Urothelium cell line (cell line): ENCODE measurements at regions not wholly inside any gene's neighbourhood (a gene's known extent, or its start where the extent isn't known, plus 50 kb on each side); places are given as distances from the start of the nearest gene placed in this dataset.
"Not testable (repeated sequence)": the region's sequence is repeated elsewhere in the genome, so short reads cannot be mapped to it uniquely, and the experiment has no call there.

Experiments
- DNase-seq: peaks from one replicate; pipeline ENCODE4 v3.0.0; 2011; ENCODE audit warnings: low spot score, mixed read lengths
- FAIRE-seq: peaks from 2 replicates; lab custom pipeline; 2011; peaks lifted over from hg19 to GRCh38; lab: Jason Lieb, UNC

DNA sequence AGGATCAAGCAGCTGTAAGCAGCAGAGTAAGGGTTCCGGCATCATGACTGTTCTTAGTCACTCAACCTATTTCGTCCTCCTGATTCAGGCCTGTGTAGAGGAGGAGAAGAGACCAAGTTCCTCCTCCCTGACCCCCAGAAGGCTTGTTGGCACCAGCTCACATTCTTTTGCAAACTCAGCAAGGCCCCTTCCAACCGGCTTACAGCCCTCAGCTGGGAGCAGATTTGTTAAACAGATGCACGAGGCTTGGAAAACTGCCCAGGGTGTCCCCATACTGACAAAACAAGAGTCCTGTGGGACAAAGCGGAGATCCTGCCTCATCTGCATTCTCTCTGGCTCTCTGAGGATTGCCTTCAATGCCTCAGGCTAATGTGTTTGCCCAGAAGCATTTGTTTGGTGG, 113.2 kb upstream of the SOX21 start:
- no peak for FAIRE-seq
- DNase-seq: no peak

DNA sequence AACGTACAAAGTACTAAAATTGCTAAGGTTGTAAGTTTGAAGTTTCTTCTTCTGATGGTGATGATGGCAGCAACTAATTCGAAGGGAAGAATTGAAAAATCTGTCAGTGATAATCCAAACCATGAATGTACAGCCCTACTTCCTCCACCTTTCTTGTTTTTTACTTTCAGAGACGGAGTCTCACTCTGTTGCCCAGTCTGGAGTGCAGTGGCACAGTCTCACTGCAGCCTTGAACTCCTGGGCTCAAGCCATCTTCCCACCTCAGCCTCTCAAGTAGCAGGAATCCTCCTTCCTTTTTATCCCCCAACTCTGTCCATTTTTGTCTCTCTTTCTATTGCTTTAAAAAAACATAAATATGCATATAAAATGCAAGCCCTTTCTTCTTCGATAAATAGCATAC, 112.3 kb upstream of the SOX21 start:
- FAIRE-seq (no peak), DNase-seq (no peak)

DNA sequence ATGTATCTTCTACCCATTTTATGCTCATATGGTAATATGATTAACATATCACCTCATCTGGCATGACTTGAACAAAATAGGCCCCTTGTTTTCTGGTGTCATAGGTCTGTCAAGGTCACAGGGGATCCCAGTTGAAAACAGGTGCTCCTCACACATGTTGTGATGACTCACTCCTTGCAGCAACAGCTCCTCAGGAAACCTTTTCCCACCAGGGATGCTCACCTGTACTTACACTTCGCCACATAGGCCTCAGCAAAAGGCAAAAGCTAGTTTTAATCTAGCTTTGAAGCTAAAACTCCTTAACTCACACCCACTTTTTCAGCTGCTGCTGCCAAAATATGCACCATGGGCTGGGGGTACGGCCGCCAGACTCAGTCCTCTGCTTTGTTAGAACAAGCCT, 110.0 kb upstream of the SOX21 start:
- no peak for DNase-seq
- no peak for FAIRE-seq

DNA sequence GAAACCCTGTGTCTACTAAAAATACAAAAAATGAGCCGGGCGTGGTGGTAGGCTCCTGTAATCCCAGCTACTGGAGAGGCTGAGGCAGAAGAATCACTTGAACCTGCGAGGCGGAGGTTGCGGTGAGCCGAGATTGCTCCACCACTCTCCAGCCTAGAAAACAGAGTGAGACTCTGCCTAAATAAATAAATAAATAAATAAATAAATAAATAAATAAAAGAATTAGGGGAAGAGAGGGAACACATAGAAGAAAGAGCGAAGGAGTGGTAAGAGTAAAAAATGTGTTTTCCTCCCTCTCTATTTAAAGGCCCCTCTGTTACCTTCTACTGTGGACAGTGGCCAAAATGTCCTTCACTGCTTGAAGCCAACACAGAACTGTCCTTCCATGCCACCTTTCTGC, 103.9 kb upstream of the SOX21 start:
- no peak for FAIRE-seq
- no peak for DNase-seq

DNA sequence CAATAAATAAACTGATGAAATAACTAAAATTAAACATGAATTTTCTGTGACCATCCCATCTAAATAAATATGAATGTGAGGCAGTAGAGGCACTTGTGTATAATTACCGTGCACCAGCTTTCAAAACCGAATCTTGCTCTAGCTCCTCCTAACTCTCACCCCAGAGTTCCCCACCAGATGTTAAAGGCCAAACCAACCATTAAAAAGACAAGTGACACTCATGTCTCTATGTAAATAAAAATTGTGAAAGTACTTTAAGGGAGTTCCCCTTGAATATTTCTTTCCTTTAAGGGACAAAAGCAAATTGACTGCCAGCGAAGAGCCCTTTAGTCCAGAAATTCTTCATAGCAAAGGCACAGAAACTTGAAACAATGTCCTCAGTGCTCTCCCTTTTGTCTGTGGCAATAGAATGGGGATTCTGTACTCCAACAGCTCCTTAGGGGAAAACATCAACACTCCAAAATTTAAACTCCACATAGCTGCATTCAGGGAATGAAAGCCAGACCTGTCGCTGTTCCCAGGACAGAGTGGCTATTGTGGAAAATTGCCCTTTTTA, 101.7 kb upstream of the SOX21 start:
- DNase-seq (no peak), FAIRE-seq (no peak)

DNA sequence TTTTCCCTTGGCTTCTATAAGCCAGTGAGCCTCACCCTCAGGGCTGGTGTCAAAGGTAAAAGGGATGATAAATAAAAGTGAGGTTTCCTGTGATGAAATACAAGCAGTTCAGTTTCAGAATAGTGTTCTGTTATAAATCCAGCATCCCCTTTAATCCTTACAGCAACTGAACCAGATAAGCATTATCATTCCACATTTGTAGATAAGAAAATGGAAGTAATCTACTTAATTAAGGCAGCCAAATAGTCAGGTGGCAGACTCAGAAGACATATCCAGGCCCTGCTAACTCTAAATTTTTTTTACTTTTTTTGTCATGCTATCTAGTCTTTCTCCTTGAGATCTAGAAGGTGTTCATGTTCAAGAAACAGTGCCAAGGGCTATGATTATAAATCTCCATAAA, 99.4 kb upstream of the SOX21 start:
- DNase-seq (no peak), FAIRE-seq (no peak)

DNA sequence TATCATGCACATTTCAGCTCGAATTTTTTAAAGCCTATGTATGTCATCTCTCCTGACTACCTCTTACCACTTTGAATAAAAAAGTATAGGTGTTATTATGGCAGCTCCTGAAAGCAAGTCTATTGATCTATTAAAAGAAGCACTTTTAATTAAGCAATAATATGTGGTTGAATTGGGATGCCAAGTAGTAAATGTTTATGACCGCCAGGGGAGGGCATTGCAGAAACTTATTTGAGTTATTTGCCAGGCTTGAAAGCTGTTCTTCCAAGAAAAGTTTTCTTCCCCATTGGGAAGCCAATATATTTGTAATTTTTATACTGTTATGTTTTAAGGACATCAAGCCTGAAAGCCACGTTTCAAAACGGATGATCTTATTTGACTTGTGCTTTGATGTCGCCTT, 88.1 kb upstream of the SOX21 start:
- FAIRE-seq (no peak), DNase-seq (no peak)

DNA sequence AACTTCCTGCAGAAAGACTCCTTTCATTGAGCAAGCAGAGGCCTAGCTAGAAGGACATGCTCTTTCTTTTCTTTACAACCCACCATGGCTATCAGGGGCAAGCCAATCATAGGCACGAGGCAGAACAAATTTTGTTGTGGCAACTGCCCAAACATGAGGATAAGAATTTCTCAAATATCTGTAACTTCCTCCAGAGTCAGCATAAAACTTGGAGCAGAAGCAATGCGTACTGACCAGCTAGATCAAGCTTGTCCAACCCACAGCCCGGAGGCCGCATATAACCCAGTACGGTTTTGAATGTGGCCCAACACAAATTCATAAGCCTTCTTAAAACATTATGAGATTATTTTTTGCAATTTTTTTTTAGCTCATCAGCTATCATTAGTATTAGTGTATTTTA, 87.0 kb upstream of the SOX21 start:
- no peak for DNase-seq
- no peak for FAIRE-seq

DNA sequence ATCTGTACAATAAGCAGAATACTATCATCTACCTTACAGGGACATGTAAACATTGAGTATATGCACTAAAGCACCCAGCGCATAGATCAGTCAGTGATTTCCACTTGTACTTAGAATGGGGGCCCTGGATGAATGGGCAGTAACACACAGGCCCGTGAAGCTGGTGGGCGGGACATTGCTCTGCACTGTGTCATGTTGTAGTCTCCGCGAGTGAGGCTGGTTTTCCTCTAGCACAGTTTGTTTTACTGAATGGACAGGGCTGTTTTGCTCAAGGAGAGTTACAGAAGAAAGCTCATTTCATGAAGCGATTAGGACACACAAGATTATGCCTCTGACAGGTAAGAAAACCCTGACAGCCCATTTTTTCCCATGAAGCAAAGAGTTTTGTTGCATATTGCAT, 86.4 kb upstream of the SOX21 start:
- no peak for FAIRE-seq
- DNase-seq: no peak

DNA sequence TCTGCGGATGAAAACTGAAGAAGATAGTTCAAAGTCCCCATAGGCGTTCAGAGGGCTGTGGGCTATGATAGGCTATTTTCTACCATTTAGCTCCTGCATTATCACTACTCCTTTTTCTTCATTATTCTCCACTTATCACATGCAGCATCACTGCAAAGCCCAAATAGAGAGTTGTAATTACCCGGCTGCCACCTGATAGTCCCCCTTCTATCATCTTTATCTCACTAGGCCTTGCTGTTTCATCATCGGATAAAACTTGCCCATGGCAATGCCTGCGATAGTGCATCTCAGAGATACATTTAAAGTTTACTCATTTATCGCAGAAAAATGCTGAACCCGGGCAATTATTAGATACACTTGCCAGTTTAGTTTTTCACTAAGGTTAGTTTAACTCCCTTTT, 82.9 kb upstream of the SOX21 start:
- FAIRE-seq (no peak), DNase-seq (no peak)

DNA sequence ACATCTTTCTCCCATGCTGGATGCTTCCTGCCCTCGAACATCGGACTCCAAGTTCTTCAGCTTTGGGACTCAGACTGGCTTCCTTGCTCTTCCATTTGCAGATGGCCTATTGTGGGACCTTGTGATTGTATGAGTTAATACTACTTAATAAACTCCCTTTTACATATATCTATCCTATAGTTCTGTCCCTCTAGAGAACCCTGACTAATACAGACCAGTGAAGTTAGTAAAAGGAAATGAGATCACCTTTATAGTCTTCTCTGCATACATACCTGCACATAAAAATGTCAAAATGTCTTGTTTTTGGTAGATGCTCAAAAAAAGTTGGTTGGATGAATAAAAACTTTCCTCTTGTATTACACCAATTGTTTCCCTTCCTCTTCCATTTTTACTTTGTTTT, 73.9 kb upstream of the SOX21 start:
- FAIRE-seq, DNase-seq: not testable (repeated sequence)

DNA sequence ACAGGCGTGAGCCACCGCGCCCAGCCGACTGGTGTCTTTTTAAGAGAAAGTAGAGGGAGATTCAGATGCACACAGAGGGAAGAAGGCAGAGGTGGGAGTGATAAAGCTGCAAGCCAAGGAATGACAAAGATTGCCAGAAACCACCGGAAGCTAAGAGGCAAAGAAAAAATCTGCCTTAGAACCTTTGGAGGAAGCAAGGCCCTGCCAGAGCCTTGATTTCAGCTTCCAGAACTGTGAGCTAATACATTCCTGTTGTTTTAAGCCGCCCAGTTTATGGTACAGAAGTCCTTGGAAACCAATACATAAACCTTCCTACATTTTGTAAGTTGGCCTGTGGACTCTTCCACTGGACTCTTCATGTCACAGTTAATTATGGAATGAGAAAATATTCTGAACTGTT, 71.7 kb upstream of the SOX21 start:
- FAIRE-seq (no peak), DNase-seq (no peak)

DNA sequence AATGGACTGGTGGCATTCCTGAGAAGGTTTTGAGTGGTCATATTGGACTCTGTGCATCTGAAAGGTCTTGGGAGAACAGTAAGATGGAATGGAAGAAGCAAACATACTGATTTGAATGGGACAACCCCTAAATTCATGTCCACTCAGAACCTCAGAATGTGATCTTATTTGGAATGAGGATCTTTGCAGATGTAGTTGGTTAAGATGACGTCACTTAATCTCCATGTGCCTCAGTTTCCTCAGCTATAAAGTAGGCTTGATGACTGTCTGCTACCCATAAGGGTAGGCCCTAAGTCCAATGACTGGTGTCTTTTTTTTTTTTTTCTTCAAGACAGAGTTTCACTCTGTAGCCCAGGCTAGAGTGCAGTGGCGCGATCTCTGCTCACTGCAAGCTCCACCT, 71.1 kb upstream of the SOX21 start:
- DNase-seq: no peak
- FAIRE-seq: no peak

DNA sequence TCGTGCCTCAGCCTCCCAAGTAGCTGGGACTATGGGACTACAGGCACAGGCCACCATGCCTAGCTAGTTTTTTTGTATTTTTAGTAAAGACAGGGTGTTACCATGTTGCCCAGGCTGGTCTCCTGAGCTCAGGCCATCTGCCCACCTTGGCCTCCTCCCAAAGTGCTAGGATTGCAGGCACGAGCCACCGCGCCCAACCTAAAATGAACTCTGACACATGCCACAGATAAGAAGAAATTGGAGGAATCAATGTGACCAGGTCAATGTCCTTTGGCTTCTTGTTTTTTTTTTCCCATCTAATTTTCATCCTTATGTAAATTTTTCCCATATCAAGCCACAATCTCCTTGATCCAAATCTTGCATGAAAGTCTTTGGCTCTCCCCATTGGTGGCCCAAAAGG, 68.1 kb upstream of the SOX21 start:
- FAIRE-seq (no peak), DNase-seq (no peak)

DNA sequence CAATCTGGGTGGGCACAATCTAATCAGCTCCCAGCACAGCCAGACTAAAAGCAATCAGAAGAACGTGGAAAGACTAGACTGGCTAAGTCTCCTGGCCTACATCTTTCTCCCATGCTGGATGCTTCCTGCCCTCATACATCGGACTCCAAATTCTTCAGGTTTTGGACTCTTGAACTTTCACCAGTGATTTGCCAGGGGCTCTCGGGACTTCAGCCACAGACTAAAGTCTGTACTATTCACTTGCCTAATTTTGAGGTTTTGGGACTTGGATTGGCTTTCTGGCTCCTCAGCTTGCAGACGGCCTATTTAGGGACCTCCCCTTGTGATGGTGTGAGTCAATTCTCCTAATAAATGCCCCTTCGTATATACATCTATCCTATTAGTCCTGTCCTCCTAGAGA, 66.6 kb upstream of the SOX21 start:
- DNase-seq: no peak
- FAIRE-seq: no peak

DNA sequence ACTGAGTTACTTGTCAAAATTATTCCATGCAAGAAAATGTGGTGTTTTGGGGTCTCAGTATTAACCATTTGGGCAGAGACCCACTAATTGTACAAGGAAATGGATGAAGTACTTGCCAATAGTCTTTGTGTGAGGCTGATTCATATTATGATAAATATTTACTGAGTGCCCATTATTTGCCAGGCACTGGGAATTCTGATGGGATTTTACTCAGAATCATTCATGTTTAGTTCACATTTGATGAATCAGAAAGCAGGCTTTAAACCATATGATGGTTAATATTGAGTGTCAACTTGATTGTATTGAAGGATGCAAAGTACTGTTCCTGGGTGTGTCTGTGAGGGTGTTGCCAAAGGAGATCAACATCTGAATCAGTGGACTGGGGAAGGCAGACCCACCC, 66.2 kb upstream of the SOX21 start:
- DNase-seq: no peak
- FAIRE-seq: no peak

DNA sequence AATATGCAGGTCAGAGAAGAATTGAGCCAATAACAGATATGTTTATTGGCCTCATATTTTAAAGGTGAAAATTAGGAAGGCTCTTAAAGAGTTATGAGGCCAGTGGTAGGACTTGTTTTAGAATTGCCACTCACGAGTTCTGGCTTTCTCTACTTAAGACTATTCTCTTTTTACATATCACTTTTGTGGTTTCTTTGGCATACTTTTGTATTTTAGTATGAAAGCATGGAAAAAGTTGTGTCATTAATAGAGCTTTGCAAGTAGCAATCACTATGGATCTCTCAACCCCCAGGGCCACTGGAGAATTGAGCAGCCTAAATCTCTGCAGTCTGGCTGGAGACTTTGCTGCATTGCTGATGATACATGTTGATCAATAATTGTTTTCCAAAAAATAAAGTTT, 64.6 kb upstream of the SOX21 start:
- DNase-seq: no peak
- no peak for FAIRE-seq

DNA sequence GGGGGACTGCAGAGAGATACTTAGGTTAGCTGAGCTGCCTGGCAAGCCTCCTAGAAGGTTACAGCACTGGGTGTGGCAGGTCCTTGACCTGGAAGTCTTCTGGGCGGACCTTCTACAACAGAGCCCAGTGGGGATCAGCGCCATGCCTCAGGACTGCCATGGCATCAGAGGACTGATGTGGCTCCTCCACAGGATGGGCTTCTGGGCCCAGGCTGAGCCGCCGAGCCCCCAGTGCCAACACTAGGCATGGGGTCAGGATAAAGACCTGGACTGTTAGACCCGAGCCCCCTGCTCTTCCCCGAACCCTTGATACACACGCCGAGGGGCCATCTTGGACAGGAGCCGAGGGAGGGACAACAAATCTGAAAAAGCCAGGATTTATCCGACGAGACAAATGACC, 64.0 kb upstream of the SOX21 start:
- FAIRE-seq (no peak), DNase-seq (no peak)

DNA sequence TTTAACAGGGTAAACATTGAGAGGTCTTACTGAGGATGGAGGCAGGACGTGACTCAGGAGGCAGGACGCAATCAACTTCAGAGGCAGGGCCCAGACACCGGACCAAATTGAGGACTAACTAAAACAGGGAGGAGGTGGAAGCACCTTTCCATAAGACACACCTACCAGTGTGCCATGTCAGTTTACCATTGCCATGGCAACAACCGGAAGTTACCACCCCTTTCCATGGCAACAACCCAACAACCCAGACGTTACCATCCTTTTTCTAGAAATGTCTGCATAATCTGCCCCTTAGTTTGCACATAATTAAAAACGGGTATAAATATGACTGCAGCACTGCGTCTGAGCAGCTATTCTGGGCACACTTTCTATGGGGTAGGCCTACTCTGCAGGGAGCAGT, 53.5 kb upstream of the SOX21 start:
- no peak for DNase-seq
- no peak for FAIRE-seq

DNA sequence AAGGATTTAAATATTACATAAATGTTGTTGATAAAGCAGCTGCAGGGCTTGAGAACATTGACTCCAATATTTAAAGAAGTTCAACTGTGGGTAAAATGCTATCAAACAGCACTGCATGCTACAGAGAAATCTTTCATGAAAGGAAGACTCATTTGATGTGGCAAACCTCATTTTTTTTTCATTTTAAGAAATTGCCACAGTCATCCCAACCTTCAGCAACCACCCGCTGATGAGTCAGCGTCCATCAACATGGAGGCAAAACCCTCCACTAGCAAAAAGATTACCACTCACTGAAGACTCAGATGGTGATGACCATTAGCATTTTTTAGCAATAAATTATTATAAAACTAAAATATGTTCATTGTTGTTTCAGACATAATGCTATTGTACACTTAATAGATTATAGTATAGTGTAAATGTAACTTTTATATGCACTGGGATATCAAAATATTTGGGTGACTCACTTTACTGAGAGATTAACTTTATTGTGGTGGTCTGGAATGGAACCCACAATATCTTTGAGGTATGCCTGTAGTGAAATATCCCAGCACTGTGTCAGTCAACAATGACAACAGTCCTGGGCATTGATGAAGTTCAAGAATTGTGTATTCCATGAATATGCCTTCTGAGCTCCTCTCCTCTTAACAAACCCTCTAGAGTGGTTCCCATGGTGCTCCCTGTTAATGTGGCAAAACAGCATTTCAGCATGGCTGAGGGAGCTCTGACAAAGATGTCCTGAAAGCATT, 52.4 kb upstream of the SOX21 start:
- DNase-seq: peak; percentile 19
- no peak for FAIRE-seq
